ENCODE measurements at regions not wholly inside any gene's neighbourhood (a gene's known extent, or its start where the extent isn't known, plus 50 kb on each side); places are given as distances from the start of the nearest gene placed in this dataset.
A peak's percentile ranks its signal among the peaks of the same experiment; 100 is the strongest.

GRCh38 chr5:127993476-127993875 lies 90.1 kb upstream of the SLC12A2 start:
- Histone ChIP-seq H3K4me3 (ENCODE audit: low read depth, low read length) (no peak overlapping the region), H3K36me3 (ENCODE audit: control insufficient read depth in 2 of 2, insufficient read depth in 1 of 2, low read length in 2 of 2) (no peaks in the 10 kb centered on the region), H3K27ac (ENCODE audit: extremely low read depth, low read depth, low read length) (no peak overlapping the region), H3K4me1 (ENCODE audit: control insufficient read depth, insufficient read depth, low read length) (no peaks in the 10 kb centered on the region), H3K9me3 (ENCODE audit: control insufficient read depth, insufficient read depth, low read depth, low read length) (no peaks in the 10 kb centered on the region)
- POLR2A ChIA-PET = no interaction called here
- CTCF ChIA-PET = interaction anchor here (0.6 kb wide), 1 partner anchor 74 kb away, joined by 3 read pairs; no protein-coding TSS in a partner anchor
- TF ChIP-seq ZNF585B (tag by site-specific recombination; IDR thresholded peaks at IDR 0.05) (no peak), ZNF16 (tag by site-specific recombination; IDR thresholded peaks at IDR 0.05; ENCODE audit: low read depth) (no peak), ZNF624 (tag by site-specific recombination; IDR thresholded peaks at IDR 0.05) (no peak), ZNF791 (tag by site-specific recombination; IDR thresholded peaks at IDR 0.05) (no peak), ZNF132 (tag by site-specific recombination; IDR thresholded peaks at IDR 0.05; ENCODE audit: borderline replicate concordance) (no peak), ZBTB7A (tag by site-specific recombination; IDR thresholded peaks at IDR 0.05; ENCODE audit: low read depth) (no peak), GLIS2 (tag by site-specific recombination; IDR thresholded peaks at IDR 0.05) (no peak), FEZF1 (tag by site-specific recombination; IDR thresholded peaks at IDR 0.05) (no peak), HOXD13 (CRISPR knock-in tag; IDR thresholded peaks at IDR 0.05; ENCODE audit: borderline replicate concordance) (no peak)

- Histone ChIP-seq H3K4me3 (ENCODE audit: low read depth, low read length) (no peak overlapping the region), H3K36me3 (ENCODE audit: control insufficient read depth in 2 of 2, insufficient read depth in 1 of 2, low read length in 2 of 2) (no peaks in the 10 kb centered on the region), H3K27ac (ENCODE audit: extremely low read depth, low read depth, low read length) (no peak overlapping the region), H3K4me1 (ENCODE audit: control insufficient read depth, insufficient read depth, low read length) (no peaks in the 10 kb centered on the region), H3K9me3 (ENCODE audit: control insufficient read depth, insufficient read depth, low read depth, low read length) (no peaks in the 10 kb centered on the region)
- ChIA-PET CTCF (no interaction called here), POLR2A (no interaction called here)
- TF ChIP-seq ZNF610 (tag by site-specific recombination; IDR thresholded peaks at IDR 0.05; ENCODE audit: borderline replicate concordance) = no peak
- no peak for TF ChIP-seq ZNF792 (tag by site-specific recombination; IDR thresholded peaks at IDR 0.05)
- no peak for TF ChIP-seq ZNF621 (tag by site-specific recombination; IDR thresholded peaks at IDR 0.05)
- no peak for TF ChIP-seq ZNF157 (tag by site-specific recombination; IDR thresholded peaks at IDR 0.05)
- TF ChIP-seq ZNF768 (tag by site-specific recombination; IDR thresholded peaks at IDR 0.05) = no peak
- no peak for TF ChIP-seq KLF7 (tag by site-specific recombination; IDR thresholded peaks at IDR 0.05; ENCODE audit: borderline replicate concordance)
- no peak for TF ChIP-seq ZNF26 (tag by site-specific recombination; IDR thresholded peaks at IDR 0.05)
- no peak for TF ChIP-seq ZNF366 (tag by site-specific recombination; conservative IDR thresholded peaks at IDR 0.05)
- no peak for TF ChIP-seq ZNF510 (tag by site-specific recombination; IDR thresholded peaks at IDR 0.05; ENCODE audit: insufficient replicate concordance)
Measured at GRCh38 chr5:127994087-127994660, 89.4 kb upstream of the SLC12A2 start.

GRCh38 chr5:127995556-127995955 lies 88.0 kb upstream of the SLC12A2 start:
- Histone ChIP-seq H3K4me1 (ENCODE audit: control insufficient read depth, insufficient read depth, low read length) (no peaks in the 10 kb centered on the region), H3K9me3 (ENCODE audit: control insufficient read depth, insufficient read depth, low read depth, low read length) (no peaks in the 10 kb centered on the region), H3K36me3 (ENCODE audit: control insufficient read depth in 2 of 2, insufficient read depth in 1 of 2, low read length in 2 of 2) (no peaks in the 10 kb centered on the region), H3K4me3 (ENCODE audit: low read depth, low read length) (no peak overlapping the region), H3K27ac (ENCODE audit: extremely low read depth, low read depth, low read length) (no peak overlapping the region)
- CTCF ChIA-PET = no interaction called here
- POLR2A ChIA-PET = no interaction called here
- TF ChIP-seq ZNF544 (tag by site-specific recombination; IDR thresholded peaks at IDR 0.05) = no peak

GRCh38 chr5:127997201-127997704 lies 86.3 kb upstream of the SLC12A2 start:
- Histone ChIP-seq H3K27ac (ENCODE audit: extremely low read depth, low read depth, low read length) (no peak overlapping the region; the same call in 1 of the 2 replicates), H3K36me3 (ENCODE audit: control insufficient read depth in 2 of 2, insufficient read depth in 1 of 2, low read length in 2 of 2) (no peaks in the 10 kb centered on the region), H3K4me3 (ENCODE audit: low read depth, low read length) (no peak overlapping the region), H3K4me1 (ENCODE audit: control insufficient read depth, insufficient read depth, low read length) (no peaks in the 10 kb centered on the region), H3K9me3 (ENCODE audit: control insufficient read depth, insufficient read depth, low read depth, low read length) (no peaks in the 10 kb centered on the region)
- ChIA-PET CTCF (no interaction called here), POLR2A (no interaction called here)
- no peak for TF ChIP-seq KLF7 (tag by site-specific recombination; IDR thresholded peaks at IDR 0.05; ENCODE audit: borderline replicate concordance)
- peak; percentile 60; the same call in 1 of the 2 replicates for TF ChIP-seq MZF1 (tag by site-specific recombination; IDR thresholded peaks at IDR 0.05; ENCODE audit: borderline replicate concordance)
- peak; percentile 66 for TF ChIP-seq ZBTB6 (tag by site-specific recombination; IDR thresholded peaks at IDR 0.05)
- no peak for TF ChIP-seq SP7 (tag by site-specific recombination; IDR thresholded peaks at IDR 0.05)
- 0 out of 2 replicates have a peak, but pooled peaks have one; percentile 88 for TF ChIP-seq ZNF701 (tag by site-specific recombination; IDR thresholded peaks at IDR 0.05)
- no peak for TF ChIP-seq ZBTB7A (tag by site-specific recombination; IDR thresholded peaks at IDR 0.05; ENCODE audit: low read depth)
- TF ChIP-seq ZNF132 (tag by site-specific recombination; IDR thresholded peaks at IDR 0.05; ENCODE audit: borderline replicate concordance) = no peak
- no peak for TF ChIP-seq TCF7L2 (IDR thresholded peaks at IDR 0.05; ENCODE audit: borderline replicate concordance, low read depth, low read length)
